Caco-2 (cell line): ENCODE measurements at regions not wholly inside any gene's neighbourhood (a gene's known extent, or its start where the extent isn't known, plus 50 kb on each side); places are given as distances from the start of the nearest gene placed in this dataset.

Experiments
- BruUV-seq: library from RNA; stranded (reverse); fragments of 400-500 nt; replicated peaks from 2 replicates; lab custom pipeline; 2021; lab: Mats Ljungman, UMichigan
- CTCF ChIA-PET: fragments of 300-600 bp; sonication (Branson Sonifier 250); formaldehyde crosslinking; loops from one replicate; lab custom pipeline; 2022; ENCODE audit warnings: antibody characterized with exemption; lab: Charles Lee
- POLR2A ChIA-PET: fragments of 300-600 bp; sonication (Branson Sonifier 250); formaldehyde crosslinking; loops from one replicate; lab custom pipeline; 2022; ENCODE audit warnings: antibody characterized with exemption; lab: Charles Lee
- DNase-seq, 2 experiments: peaks; one replicate each; pipeline versions ENCODE4 v3.0.0 to v3.0.0-alpha.2; 2020 to 2022
- H3K27me3 ChIP-seq: replicated peaks from 2 replicates; pipeline ENCODE4 v1.6.0; 2011; ENCODE audit warnings: low read length; ENCODE audit not compliant: control insufficient read depth, insufficient read depth
- H3K36me3 ChIP-seq: 2 replicates; pipeline ENCODE4 v1.5.1; 2011; ENCODE audit warnings: low read length; ENCODE audit not compliant: control insufficient read depth, insufficient read depth
- H3K4me1 ChIP-seq: fragments of 250-450 bp; sonication (Bioruptor Pico); 2 replicates; pipeline ENCODE4 v1.5.1; 2020; ENCODE audit warnings: mild to moderate bottlenecking
- H3K4me3 ChIP-seq: 2 replicates; pipeline ENCODE4 v1.5.1; 2011; ENCODE audit warnings: low read depth, mild to moderate bottlenecking, control low read depth, low read length
- H3K9me3 ChIP-seq: fragments of 250-450 bp; sonication (Bioruptor Pico); 2 replicates; pipeline ENCODE4 v1.5.1; 2020; ENCODE audit warnings: mild to moderate bottlenecking, moderate library complexity
- H3K27ac Mint-ChIP-seq: one replicate; pipeline ENCODE4 v1.8.0; 2022; ENCODE audit warnings: mixed read lengths; ENCODE audit not compliant: unreplicated experiment
- H3K27me3 Mint-ChIP-seq: one replicate; pipeline ENCODE4 v1.8.0; 2022; ENCODE audit warnings: mixed read lengths; ENCODE audit not compliant: insufficient read depth, unreplicated experiment
- H3K36me3 Mint-ChIP-seq: one replicate; pipeline ENCODE4 v1.8.0; 2022; ENCODE audit warnings: mild to moderate bottlenecking, mixed read lengths; ENCODE audit not compliant: insufficient read depth, unreplicated experiment
- H3K4me1 Mint-ChIP-seq: one replicate; pipeline ENCODE4 v1.8.0; 2022; ENCODE audit warnings: low read depth, mixed read lengths; ENCODE audit not compliant: unreplicated experiment
- H3K4me3 Mint-ChIP-seq: one replicate; pipeline ENCODE4 v1.8.0; 2022; ENCODE audit warnings: mild to moderate bottlenecking, moderate library complexity, mixed read lengths; ENCODE audit not compliant: unreplicated experiment
- H3K9me3 Mint-ChIP-seq: one replicate; pipeline ENCODE4 v1.8.0; 2022; ENCODE audit warnings: mixed read lengths; ENCODE audit not compliant: unreplicated experiment
- intact Hi-C: fragments of 100-400 bp; cut with micrococcal nuclease; formaldehyde crosslinking; loops from one replicate; pipeline ENCODE4 v1.10.0; 2022; ENCODE audit not compliant: unreplicated experiment
- TF ChIP-seq, protein P1 (sequence below), 2 experiments: fragments of 200-600 bp in 1 of 2; IDR thresholded peaks; 1 replicate in 1 of 2; 2 replicates in 1 of 2; pipeline versions ENCODE4 v1.5.1 to v1.8.0; 2011 to 2022; ENCODE audit warnings: antibody characterized with exemption in 1 of 2, control low read depth in 1 of 2, inconsistent platforms in 1 of 2, low read depth in 1 of 2, low read length in 1 of 2, mild to moderate bottlenecking in 1 of 2, moderate library complexity in 1 of 2; ENCODE audit not compliant: insufficient read depth in 1 of 2, severe bottlenecking in 1 of 2, unreplicated experiment in 1 of 2

DNA sequence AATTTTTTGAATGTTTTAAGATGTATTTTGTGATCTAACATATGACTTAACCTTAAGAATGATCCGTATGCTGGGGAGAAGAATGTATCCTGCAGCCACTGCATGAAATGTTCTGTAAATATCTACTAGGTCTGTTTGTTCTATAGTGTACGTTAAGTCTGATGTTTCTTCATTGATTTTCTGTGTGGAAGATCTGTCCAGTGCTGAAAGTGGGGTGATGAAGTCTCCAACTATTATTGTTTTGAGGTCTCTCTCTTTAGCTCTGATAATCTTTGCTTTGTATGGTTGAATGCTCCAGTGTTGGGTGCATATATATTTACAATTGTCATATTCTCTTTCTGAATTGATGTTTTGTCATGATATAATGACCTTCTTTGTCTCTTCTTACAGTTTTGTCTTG lies 82.5 kb upstream of the LHCGR start:
- TF ChIP-seq, protein P1, sequence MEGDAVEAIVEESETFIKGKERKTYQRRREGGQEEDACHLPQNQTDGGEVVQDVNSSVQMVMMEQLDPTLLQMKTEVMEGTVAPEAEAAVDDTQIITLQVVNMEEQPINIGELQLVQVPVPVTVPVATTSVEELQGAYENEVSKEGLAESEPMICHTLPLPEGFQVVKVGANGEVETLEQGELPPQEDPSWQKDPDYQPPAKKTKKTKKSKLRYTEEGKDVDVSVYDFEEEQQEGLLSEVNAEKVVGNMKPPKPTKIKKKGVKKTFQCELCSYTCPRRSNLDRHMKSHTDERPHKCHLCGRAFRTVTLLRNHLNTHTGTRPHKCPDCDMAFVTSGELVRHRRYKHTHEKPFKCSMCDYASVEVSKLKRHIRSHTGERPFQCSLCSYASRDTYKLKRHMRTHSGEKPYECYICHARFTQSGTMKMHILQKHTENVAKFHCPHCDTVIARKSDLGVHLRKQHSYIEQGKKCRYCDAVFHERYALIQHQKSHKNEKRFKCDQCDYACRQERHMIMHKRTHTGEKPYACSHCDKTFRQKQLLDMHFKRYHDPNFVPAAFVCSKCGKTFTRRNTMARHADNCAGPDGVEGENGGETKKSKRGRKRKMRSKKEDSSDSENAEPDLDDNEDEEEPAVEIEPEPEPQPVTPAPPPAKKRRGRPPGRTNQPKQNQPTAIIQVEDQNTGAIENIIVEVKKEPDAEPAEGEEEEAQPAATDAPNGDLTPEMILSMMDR (IDR thresholded peaks at IDR 0.05; ENCODE audit: insufficient read depth in 1 of 2, low read depth in 1 of 2, low read length in 1 of 2, severe bottlenecking in 1 of 2, unreplicated experiment in 1 of 2): no peak
- 0 out of 2 replicates have a peak, but pooled peaks cover 6% of the 10 kb centered on the region for H3K4me1 ChIP-seq
- no peak overlapping the region for H3K4me3 ChIP-seq
- no peaks in the 10 kb centered on the region for H3K36me3 ChIP-seq
- CTCF ChIA-PET: no interaction called here
- BruUV-seq: no TSS peak
- H3K27me3 ChIP-seq: no peaks in the 10 kb centered on the region
- POLR2A ChIA-PET: no interaction called here
- H3K9me3 ChIP-seq: no peaks in the 10 kb centered on the region
- no peak for DNase-seq
- Mint-ChIP-seq H3K4me3 (no peak overlapping the region), H3K4me1 (peaks cover 12% of the 10 kb centered on the region), H3K36me3 (no peaks in the 10 kb centered on the region), H3K27ac (no peak overlapping the region), H3K27me3 (peaks cover 8% of the 10 kb centered on the region), H3K9me3 (peaks cover 10% of the 10 kb centered on the region)
- intact Hi-C loops: no loop called here

DNA sequence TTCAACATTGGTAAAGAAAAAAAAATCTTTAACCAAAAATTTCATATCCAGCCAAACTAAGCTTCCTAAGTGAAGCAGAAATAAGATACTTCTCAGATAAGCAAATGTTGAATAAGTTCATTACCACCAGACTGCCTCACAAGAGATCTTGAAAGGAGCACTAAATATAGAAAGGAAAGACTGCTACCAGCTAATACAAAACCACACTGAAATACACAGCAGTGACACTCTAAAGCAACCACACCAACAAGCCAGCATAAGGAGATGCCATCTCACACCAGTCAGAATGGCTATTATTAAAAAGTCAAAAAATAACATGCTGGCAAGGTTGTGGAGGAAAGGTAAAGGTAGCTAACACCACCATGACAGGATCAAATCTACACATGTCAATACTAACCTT lies 74.0 kb upstream of the LHCGR start:
- Mint-ChIP-seq H3K27ac (no peak overlapping the region), H3K4me3 (no peak overlapping the region), H3K27me3 (no peaks in the 10 kb centered on the region), H3K4me1 (peaks cover 6% of the 10 kb centered on the region), H3K36me3 (no peaks in the 10 kb centered on the region), H3K9me3 (peaks cover 19% of the 10 kb centered on the region)
- POLR2A ChIA-PET: no interaction called here
- Histone ChIP-seq H3K4me3 (no peak overlapping the region), H3K27me3 (no peaks in the 10 kb centered on the region), H3K36me3 (no peaks in the 10 kb centered on the region), H3K9me3 (no peaks in the 10 kb centered on the region), H3K4me1 (peaks cover 12% of the 10 kb centered on the region)
- CTCF ChIA-PET: no interaction called here
- TF ChIP-seq, protein P1 (IDR thresholded peaks at IDR 0.05; ENCODE audit: insufficient read depth in 1 of 2, low read depth in 1 of 2, low read length in 1 of 2, severe bottlenecking in 1 of 2, unreplicated experiment in 1 of 2): no peak
- no TSS peak for BruUV-seq
- intact Hi-C loops: no loop called here
- no peak for DNase-seq

DNA sequence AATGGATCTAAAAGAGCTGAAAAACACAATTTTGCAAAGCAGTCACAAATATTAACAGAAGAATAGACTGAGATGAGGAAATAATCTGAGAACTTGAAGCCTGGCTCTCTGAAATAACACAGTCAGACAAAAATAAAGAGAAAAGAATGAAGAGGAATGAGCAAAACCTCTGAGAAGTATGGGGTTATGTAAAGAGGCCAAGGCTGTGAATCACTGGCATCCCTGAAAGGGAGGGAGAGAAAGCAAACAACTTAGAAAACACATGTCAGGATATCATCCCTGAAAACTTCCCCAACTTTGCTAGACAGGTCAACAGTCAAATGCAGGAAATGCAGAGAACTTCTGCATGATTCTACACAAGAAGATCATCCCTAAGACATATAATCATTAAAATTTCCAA lies 73.5 kb upstream of the LHCGR start:
- Histone ChIP-seq H3K9me3 (no peaks in the 10 kb centered on the region), H3K4me1 (peaks cover 12% of the 10 kb centered on the region), H3K36me3 (no peaks in the 10 kb centered on the region), H3K4me3 (no peak overlapping the region), H3K27me3 (no peaks in the 10 kb centered on the region)
- intact Hi-C loops: no loop called here
- ChIA-PET CTCF (no interaction called here), POLR2A (no interaction called here)
- H3K4me1 Mint-ChIP-seq: peaks cover 6% of the 10 kb centered on the region
- H3K36me3 Mint-ChIP-seq: no peaks in the 10 kb centered on the region
- no peak for DNase-seq
- no peak overlapping the region for H3K4me3 Mint-ChIP-seq
- no peaks in the 10 kb centered on the region for H3K27me3 Mint-ChIP-seq
- no peak overlapping the region for H3K27ac Mint-ChIP-seq
- peaks cover 15% of the 10 kb centered on the region for H3K9me3 Mint-ChIP-seq
- no TSS peak for BruUV-seq
- TF ChIP-seq, protein P1 (IDR thresholded peaks at IDR 0.05; ENCODE audit: insufficient read depth in 1 of 2, low read depth in 1 of 2, low read length in 1 of 2, severe bottlenecking in 1 of 2, unreplicated experiment in 1 of 2): no peak
